H1 (cell line): ENCODE measurements at regions not wholly inside any gene's neighbourhood (a gene's known extent, or its start where the extent isn't known, plus 50 kb on each side); places are given as distances from the start of the nearest gene placed in this dataset.

Experiments used
- BRCA1 ChIP-seq: IDR thresholded peaks from 2 replicates; pipeline ENCODE4 v1.6.1; 2012; ENCODE audit warnings: low read depth, low read length, improper control_type of control experiment
- CHD2 ChIP-seq: IDR thresholded peaks from 2 replicates; pipeline ENCODE4 v1.6.1; 2012; ENCODE audit warnings: low read length, improper control_type of control experiment

- TF ChIP-seq BRCA1: no peak
- no peak for TF ChIP-seq CHD2
Measured at GRCh38 chr16:48971571-48972077, 310.0 kb downstream of the CBLN1 start.
